OCI-LY3 (cell line): ENCODE measurements at regions not wholly inside any gene's neighbourhood (a gene's known extent, or its start where the extent isn't known, plus 50 kb on each side); places are given as distances from the start of the nearest gene placed in this dataset.

Source experiments
- CTCF ChIP-seq: fragments of 200-600, 300-600 bp; sonication (generic); IDR thresholded peaks from 2 replicates; pipeline ENCODE4 v1.5.1; 2014; ENCODE audit warnings: antibody characterized with exemption, low read length, low read depth
- EZH2phosphoT487 ChIP-seq: fragments of 200-600 bp; shearing (Covaris generic); IDR thresholded peaks from 2 replicates; pipeline ENCODE4 v1.6.1; 2018; ENCODE audit warnings: antibody characterized with exemption, mixed run types, low read depth

GRCh38 chr6:56720882-56721281 is 78.2 kb upstream of the DST start:
- TF ChIP-seq CTCF, result no peak
- no peak for TF ChIP-seq EZH2phosphoT487
